ENCODE measurements at regions not wholly inside any gene's neighbourhood (a gene's known extent, or its start where the extent isn't known, plus 50 kb on each side); places are given as distances from the start of the nearest gene placed in this dataset.

- TF ChIP-seq, protein P1, sequence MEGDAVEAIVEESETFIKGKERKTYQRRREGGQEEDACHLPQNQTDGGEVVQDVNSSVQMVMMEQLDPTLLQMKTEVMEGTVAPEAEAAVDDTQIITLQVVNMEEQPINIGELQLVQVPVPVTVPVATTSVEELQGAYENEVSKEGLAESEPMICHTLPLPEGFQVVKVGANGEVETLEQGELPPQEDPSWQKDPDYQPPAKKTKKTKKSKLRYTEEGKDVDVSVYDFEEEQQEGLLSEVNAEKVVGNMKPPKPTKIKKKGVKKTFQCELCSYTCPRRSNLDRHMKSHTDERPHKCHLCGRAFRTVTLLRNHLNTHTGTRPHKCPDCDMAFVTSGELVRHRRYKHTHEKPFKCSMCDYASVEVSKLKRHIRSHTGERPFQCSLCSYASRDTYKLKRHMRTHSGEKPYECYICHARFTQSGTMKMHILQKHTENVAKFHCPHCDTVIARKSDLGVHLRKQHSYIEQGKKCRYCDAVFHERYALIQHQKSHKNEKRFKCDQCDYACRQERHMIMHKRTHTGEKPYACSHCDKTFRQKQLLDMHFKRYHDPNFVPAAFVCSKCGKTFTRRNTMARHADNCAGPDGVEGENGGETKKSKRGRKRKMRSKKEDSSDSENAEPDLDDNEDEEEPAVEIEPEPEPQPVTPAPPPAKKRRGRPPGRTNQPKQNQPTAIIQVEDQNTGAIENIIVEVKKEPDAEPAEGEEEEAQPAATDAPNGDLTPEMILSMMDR (IDR thresholded peaks at IDR 0.05; ENCODE audit: borderline replicate concordance, extremely low read depth, low read length, poor library complexity, severe bottlenecking), result no peak
- no peak for TF ChIP-seq EZH2 (IDR thresholded peaks at IDR 0.05; ENCODE audit: borderline replicate concordance, low read depth, low read length, severe bottlenecking)
These were observed 135.3 kb downstream of the RPL22L1 start for GRCh38 chr3:170734735-170735065.

Measured in DND-41 (cell line).